ENCODE measurements at regions not wholly inside any gene's neighbourhood (a gene's known extent, or its start where the extent isn't known, plus 50 kb on each side); places are given as distances from the start of the nearest gene placed in this dataset.

DNA sequence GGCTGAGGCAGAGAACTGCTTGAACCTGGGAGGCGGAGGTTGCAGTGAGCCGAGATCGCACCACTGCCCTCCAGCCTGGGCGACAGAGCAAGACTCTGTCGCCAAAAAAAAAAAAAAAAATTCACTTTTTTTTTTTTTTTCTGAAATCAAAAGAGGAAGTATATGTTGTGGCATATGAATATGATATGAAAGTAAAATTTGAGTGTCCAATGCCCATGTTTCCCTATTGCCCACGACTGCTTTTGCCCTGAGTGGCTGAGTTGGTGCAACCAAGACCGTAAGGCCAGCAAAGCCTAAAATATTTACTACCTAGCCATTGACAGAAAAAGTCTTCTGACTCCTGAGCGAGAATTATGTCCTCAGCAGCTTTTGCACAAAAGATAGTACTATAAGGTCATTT is 101.7 kb upstream of the PARP11 start:
- no peaks in the 10 kb centered on the region for H3K9me3 Mint-ChIP-seq

DNA sequence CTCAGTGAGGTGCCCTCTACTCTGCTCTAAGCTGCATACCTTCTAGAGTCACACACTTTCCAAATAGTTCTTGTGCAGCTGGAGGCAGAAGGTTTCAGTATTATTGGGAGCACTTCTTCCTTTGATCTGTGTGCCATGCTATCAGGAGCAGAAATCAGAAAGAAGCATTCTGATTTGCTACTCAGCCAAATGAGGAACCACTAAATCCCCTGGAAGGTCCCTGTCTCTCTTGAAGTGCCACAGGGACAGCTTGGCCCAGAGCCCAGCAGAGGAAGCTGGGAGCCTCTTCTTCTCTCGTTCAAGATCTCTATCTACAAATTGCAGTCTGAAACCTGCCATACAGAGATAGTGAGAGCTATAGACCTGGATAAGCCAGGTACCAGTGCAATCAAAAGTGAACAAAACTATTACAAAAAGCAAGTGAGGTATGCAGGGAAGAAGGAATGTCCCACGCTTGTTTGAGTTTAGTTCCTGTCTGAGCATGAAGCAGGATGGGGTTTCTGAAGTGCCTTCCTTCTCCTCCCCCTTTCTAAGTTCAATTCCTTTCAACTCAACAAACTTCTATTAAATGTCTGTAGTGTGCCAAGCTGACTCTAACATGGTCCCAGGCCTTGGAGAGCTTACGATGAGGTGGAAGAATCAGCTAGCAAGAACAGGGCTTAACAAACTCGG is 100.9 kb upstream of the PARP11 start:
- peak overlapping the region; percentile 31 for H3K4me3 Mint-ChIP-seq
- CTCF ChIA-PET, result interaction anchor here (1.3 to 3.3 kb wide), 4 partner anchors 9 to 303 kb away, joined by 5 to 17 read pairs (median 10); no protein-coding TSS in a partner anchor
- H3K9me3 Mint-ChIP-seq, result no peaks in the 10 kb centered on the region
- H3K27ac Mint-ChIP-seq, result peak overlapping the region; percentile 74
- peaks cover 53% of the 10 kb centered on the region for H3K4me1 Mint-ChIP-seq (ENCODE audit: low read depth)
- POLR2A ChIA-PET, result interaction anchor here (0.5 to 1.1 kb wide), 2 partner anchors 22 to 298 kb away, joined by 3 read pairs; no protein-coding TSS in a partner anchor
- no peaks in the 10 kb centered on the region for H3K27me3 Mint-ChIP-seq
- H3K36me3 Mint-ChIP-seq, result no peaks in the 10 kb centered on the region
- peak; percentile 35 for DNase-seq
- intact Hi-C loops (cut with micrococcal nuclease), result loop anchor here (1.0 kb wide), 1 partner anchor 77 kb away; no protein-coding TSS in a partner anchor

More for the DNA sequence above, 101.7 kb upstream of the PARP11 start:
- ChIA-PET CTCF (interaction anchor here (1.3 to 3.3 kb wide), 4 partner anchors 11 to 302 kb away, joined by 3 to 17 read pairs (median 10); no protein-coding TSS in a partner anchor), POLR2A (no interaction called here)
- no peaks in the 10 kb centered on the region for H3K36me3 Mint-ChIP-seq
- no peaks in the 10 kb centered on the region for H3K27me3 Mint-ChIP-seq
- peak overlapping the region; percentile 74 for H3K27ac Mint-ChIP-seq
- no peak for DNase-seq
- H3K4me3 Mint-ChIP-seq, result no peak overlapping the region
- intact Hi-C loops (cut with micrococcal nuclease), result no loop called here
- peaks cover 53% of the 10 kb centered on the region for H3K4me1 Mint-ChIP-seq (ENCODE audit: low read depth)

DNA sequence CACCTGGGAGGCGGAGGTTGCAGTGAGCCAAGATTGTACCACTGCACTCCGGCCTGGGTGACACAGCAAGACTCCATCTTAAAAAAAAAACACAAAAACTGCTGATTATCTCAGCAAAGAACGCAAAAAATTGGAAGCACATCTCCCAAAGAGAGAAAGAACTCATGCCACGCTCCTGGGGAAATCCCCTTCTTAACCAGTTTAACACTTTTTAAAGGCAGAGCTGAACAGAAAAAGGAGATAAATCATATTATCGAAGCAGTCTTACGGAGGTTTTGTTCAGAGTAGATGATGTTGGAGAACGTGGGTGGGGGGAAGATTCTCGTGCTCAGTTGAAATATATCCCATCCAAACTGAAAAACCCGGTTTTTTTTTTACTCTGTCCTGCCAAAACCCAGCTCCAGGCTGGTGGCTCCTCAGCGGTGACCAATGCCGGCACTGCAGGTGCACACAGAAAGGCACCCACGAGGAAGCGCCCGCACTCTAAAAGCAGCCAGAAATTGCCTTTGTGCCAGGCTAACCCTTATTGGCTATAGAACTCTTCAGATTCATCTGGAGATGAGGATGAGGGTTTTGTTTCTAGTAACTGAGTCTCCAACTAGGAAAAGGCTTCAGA is 100.2 kb upstream of the PARP11 start:
- H3K9me3 Mint-ChIP-seq, result no peaks in the 10 kb centered on the region
- peak overlapping the region; percentile 74 for H3K27ac Mint-ChIP-seq
- no peaks in the 10 kb centered on the region for H3K27me3 Mint-ChIP-seq
- CTCF ChIA-PET, result interaction anchor here (0.6 to 3.3 kb wide), 5 partner anchors 9 to 673 kb away, joined by 3 to 17 read pairs (median 9); no protein-coding TSS in a partner anchor
- peaks cover 53% of the 10 kb centered on the region for H3K4me1 Mint-ChIP-seq (ENCODE audit: low read depth)
- intact Hi-C loops (cut with micrococcal nuclease), result loop anchor here (1.0 kb wide), 1 partner anchor 76 kb away; no protein-coding TSS in a partner anchor
- peak; percentile 30 for DNase-seq
- no peaks in the 10 kb centered on the region for H3K36me3 Mint-ChIP-seq
- peak overlapping the region; percentile 57 for H3K4me3 Mint-ChIP-seq
- POLR2A ChIA-PET, result interaction anchor here (0.5 to 1.1 kb wide), 3 partner anchors 23 to 856 kb away, joined by 3 to 4 read pairs (median 3); no protein-coding TSS in a partner anchor

DNA sequence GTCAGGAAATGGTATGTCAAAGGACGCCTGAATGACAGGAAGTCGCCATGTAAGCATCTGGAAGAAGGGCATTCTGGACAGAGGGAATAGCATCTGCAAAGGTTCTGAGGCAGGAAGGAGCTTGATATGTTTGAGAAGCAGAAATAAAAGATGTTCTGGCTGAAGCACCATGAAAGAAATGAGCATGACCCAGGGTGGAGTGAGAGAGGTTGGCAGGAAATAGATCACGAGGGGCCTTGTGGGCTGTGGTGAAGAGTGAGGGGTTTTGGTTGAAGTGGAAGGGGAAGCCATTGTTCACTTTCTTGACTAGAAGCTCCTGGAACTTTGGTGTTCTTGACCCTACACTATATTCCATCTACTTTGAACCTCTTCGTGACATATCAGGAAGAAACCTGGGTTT is 99.4 kb upstream of the PARP11 start:
- POLR2A ChIA-PET, result no interaction called here
- no peaks in the 10 kb centered on the region for H3K27me3 Mint-ChIP-seq
- H3K36me3 Mint-ChIP-seq, result no peaks in the 10 kb centered on the region
- peaks cover 52% of the 10 kb centered on the region for H3K4me1 Mint-ChIP-seq (ENCODE audit: low read depth)
- H3K4me3 Mint-ChIP-seq, result no peak overlapping the region
- H3K9me3 Mint-ChIP-seq, result no peaks in the 10 kb centered on the region
- CTCF ChIA-PET, result interaction anchor here (1.0 to 3.3 kb wide), 2 partner anchors 9 to 87 kb away, joined by 3 to 17 read pairs; no protein-coding TSS in a partner anchor
- H3K27ac Mint-ChIP-seq, result peak overlapping the region; percentile 36
- DNase-seq, result peak; percentile 43
- intact Hi-C loops (cut with micrococcal nuclease), result no loop called here

DNA sequence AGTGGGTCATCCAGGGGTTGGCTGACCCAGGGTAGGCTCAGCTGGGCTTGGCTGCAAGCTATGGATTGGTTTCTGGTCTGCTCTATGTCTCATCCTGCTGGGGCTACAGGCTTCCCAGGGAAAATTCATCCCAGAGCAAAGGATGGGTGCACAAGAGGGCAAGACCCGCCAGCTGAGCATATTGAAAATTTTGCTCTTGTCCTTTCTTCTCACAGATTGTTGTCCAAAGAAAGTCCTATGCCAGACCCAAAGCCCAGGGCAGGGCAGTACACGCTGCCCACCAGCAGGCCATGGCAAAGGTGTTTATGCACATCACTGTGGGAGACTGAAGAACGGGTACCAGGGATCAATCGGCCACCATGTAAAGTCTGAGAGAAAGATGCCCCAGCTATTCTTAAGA is 95.3 kb upstream of the PARP11 start:
- H3K36me3 Mint-ChIP-seq, result no peaks in the 10 kb centered on the region
- H3K9me3 Mint-ChIP-seq, result no peaks in the 10 kb centered on the region
- no peak for DNase-seq
- no peak overlapping the region for H3K27ac Mint-ChIP-seq
- no peaks in the 10 kb centered on the region for H3K27me3 Mint-ChIP-seq
- no peak overlapping the region for H3K4me3 Mint-ChIP-seq
- ChIA-PET POLR2A (interaction anchor here (0.9 to 1.1 kb wide), 2 partner anchors 248 to 308 kb away, joined by 3 read pairs; no protein-coding TSS in a partner anchor), CTCF (interaction anchor here (0.7 to 1.6 kb wide), 3 partner anchors 30 to 308 kb away, joined by 3 to 7 read pairs (median 5); no protein-coding TSS in a partner anchor)
- H3K4me1 Mint-ChIP-seq (ENCODE audit: low read depth), result peaks cover 16% of the 10 kb centered on the region
- intact Hi-C loops (cut with micrococcal nuclease), result no loop called here

DNA sequence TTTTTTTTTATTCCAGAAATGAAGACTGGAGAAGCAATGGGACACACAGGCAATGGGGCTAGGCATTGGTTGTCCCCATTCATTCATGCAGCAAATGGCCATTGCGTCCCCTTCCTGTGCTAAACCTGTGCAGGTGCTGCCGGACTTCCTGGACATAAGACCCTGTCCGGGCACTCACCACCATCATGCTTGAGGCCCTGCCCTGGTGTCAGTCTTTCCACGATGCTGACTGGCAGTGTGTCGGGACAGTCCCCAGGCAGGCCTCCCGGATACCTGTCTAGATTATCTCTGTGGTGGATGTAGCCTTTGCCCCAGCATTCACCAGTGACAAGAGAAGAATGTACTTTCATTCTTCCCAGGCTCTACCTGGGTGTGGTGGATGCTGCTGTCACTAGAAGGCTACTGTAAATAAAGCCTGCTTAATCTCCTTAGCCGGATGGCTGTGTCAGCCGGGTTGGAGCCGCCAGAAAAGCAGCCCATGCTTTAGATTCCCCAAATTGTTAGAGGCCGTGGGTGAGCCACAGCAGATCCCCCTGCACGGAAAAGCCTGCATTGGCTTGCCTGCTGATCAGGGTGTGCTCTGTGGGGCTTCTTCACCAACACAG is 94.5 kb upstream of the PARP11 start:
- Mint-ChIP-seq H3K27ac (no peak overlapping the region), H3K27me3 (no peaks in the 10 kb centered on the region), H3K9me3 (no peaks in the 10 kb centered on the region), H3K4me3 (no peak overlapping the region), H3K36me3 (no peaks in the 10 kb centered on the region), H3K4me1 (ENCODE audit: low read depth) (peaks cover 15% of the 10 kb centered on the region)
- ChIA-PET POLR2A (interaction anchor here (0.9 kb wide), 1 partner anchor 249 kb away, joined by 3 read pairs; no protein-coding TSS in a partner anchor), CTCF (interaction anchor here (0.6 to 1.6 kb wide), 3 partner anchors 82 to 322 kb away, joined by 3 to 7 read pairs (median 5); no protein-coding TSS in a partner anchor)
- intact Hi-C loops (cut with micrococcal nuclease), result no loop called here
- no peak for DNase-seq

GRCh38 chr12:3966376-3966775 is 93.2 kb upstream of the PARP11 start:
- Mint-ChIP-seq H3K4me1 (ENCODE audit: low read depth) (peaks cover 18% of the 10 kb centered on the region), H3K9me3 (no peaks in the 10 kb centered on the region), H3K27ac (no peak overlapping the region), H3K4me3 (no peak overlapping the region), H3K27me3 (no peaks in the 10 kb centered on the region), H3K36me3 (no peaks in the 10 kb centered on the region)
- CTCF ChIA-PET, result no interaction called here
- no peak for DNase-seq
- POLR2A ChIA-PET, result no interaction called here
- intact Hi-C loops (cut with micrococcal nuclease), result no loop called here

- POLR2A ChIA-PET, result no interaction called here
- no peaks in the 10 kb centered on the region for H3K27me3 Mint-ChIP-seq
- no peak for DNase-seq
- intact Hi-C loops (cut with micrococcal nuclease), result no loop called here
- no peaks in the 10 kb centered on the region for H3K36me3 Mint-ChIP-seq
- H3K9me3 Mint-ChIP-seq, result no peaks in the 10 kb centered on the region
- CTCF ChIA-PET, result interaction anchor here (3.9 kb wide), 1 partner anchor 79 kb away, joined by 84 read pairs; no protein-coding TSS in a partner anchor
- no peak overlapping the region for H3K27ac Mint-ChIP-seq
- peaks cover 18% of the 10 kb centered on the region for H3K4me1 Mint-ChIP-seq (ENCODE audit: low read depth)
- H3K4me3 Mint-ChIP-seq, result no peak overlapping the region
These were observed 91.8 kb upstream of the PARP11 start for GRCh38 chr12:3965046-3965445.

- no peak overlapping the region for H3K27ac Mint-ChIP-seq
These were observed 91.2 kb upstream of the PARP11 start for GRCh38 chr12:3964439-3964838.

DNA sequence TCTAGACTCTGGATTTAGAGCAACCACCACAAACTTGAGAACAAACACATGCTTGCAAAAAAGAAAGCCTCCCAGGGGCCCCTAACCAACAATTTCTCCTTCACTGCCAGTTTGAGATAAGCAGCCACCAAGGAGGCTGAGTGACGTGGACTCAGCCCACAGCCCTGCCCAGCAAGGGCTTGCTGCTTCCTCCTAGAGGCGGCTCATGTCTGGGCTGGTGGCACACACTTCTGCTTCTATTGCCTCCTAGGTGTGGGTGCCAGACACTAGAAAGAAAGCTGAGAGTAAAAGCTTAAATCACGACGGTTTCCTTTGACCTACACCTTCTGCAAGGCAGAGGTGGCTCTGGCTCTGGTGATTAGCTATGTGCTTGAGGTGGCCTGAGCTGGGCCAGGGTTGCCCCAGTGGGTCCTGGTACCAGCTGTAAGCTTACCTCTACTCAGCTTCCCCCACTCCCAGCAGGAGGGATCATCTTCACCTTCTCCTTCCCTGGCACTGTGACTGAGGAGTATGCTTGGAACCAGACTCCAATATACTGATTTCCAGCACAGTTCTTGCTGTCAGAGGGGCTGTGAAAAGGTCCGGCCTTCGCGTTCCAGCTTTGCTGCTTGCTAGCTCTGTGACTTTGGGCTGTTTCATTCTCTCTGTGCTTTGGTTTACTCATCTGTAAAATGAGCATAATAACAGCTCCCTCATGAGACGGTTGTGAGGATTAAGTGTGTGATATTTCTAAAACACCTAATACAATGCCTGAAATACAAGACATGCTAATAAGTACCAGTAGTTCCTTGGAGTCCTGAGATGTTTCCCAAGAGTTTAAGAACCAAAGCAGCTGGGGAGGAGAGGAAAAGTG is 89.7 kb upstream of the PARP11 start:
- H3K4me3 Mint-ChIP-seq, result no peak overlapping the region
- POLR2A ChIA-PET, result interaction anchor here (1.2 kb wide), 1 partner anchor 22 kb away, joined by 3 read pairs; no protein-coding TSS in a partner anchor
- no peaks in the 10 kb centered on the region for H3K36me3 Mint-ChIP-seq
- peak; percentile 78 for DNase-seq
- intact Hi-C loops (cut with micrococcal nuclease), result loop anchor here (1.0 to 2.0 kb wide), 2 partner anchors 66 to 78 kb away; no protein-coding TSS in a partner anchor
- H3K27me3 Mint-ChIP-seq, result no peaks in the 10 kb centered on the region
- H3K27ac Mint-ChIP-seq, result peak overlapping the region; percentile 64
- CTCF ChIA-PET, result interaction anchor here (0.7 to 3.9 kb wide), 20 partner anchors 11 to 316 kb away, joined by 3 to 84 read pairs (median 4); partner anchors contain the start of gene PARP11
- H3K4me1 Mint-ChIP-seq (ENCODE audit: low read depth), result peaks cover 18% of the 10 kb centered on the region
- H3K9me3 Mint-ChIP-seq, result no peaks in the 10 kb centered on the region

More at GRCh38 chr12:3964439-3964838, 91.2 kb upstream of the PARP11 start:
- CTCF ChIA-PET, result interaction anchor here (1.2 to 3.9 kb wide), 3 partner anchors 9 to 79 kb away, joined by 5 to 84 read pairs (median 17); no protein-coding TSS in a partner anchor
- no peaks in the 10 kb centered on the region for H3K27me3 Mint-ChIP-seq
- no peak for DNase-seq
- no peaks in the 10 kb centered on the region for H3K9me3 Mint-ChIP-seq
- intact Hi-C loops (cut with micrococcal nuclease), result no loop called here
- POLR2A ChIA-PET, result no interaction called here
- no peaks in the 10 kb centered on the region for H3K36me3 Mint-ChIP-seq
- no peak overlapping the region for H3K4me3 Mint-ChIP-seq
- H3K4me1 Mint-ChIP-seq (ENCODE audit: low read depth), result peaks cover 18% of the 10 kb centered on the region

DNA sequence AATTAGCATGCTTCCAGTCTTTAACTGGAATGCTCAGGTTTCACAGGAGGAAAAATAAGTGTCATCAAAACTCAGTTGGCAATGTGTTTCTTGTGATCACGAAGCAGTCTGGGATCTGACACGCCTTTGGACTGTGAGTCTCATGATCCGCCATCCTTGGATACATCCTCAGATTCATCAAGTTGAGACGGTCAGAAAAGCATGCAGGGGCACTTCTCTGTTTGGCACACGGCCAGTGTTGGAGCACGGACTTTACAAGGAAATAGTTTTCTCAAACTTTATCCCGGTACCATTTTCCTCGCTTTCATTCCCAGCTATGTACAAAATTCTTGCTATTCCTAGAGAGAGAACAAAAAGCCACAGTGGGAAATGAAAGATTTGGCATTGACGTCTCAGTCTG is 88.4 kb upstream of the PARP11 start:
- Mint-ChIP-seq H3K36me3 (no peaks in the 10 kb centered on the region), H3K27ac (no peak overlapping the region), H3K27me3 (no peaks in the 10 kb centered on the region), H3K4me3 (no peak overlapping the region), H3K9me3 (no peaks in the 10 kb centered on the region), H3K4me1 (ENCODE audit: low read depth) (peaks cover 18% of the 10 kb centered on the region)
- intact Hi-C loops (cut with micrococcal nuclease), result no loop called here
- ChIA-PET CTCF (interaction anchor here (1.1 to 3.9 kb wide), 6 partner anchors 13 to 315 kb away, joined by 3 to 84 read pairs (median 4); no protein-coding TSS in a partner anchor), POLR2A (no interaction called here)
- no peak for DNase-seq
